Endothelial cell of umbilical vein (primary cell): ENCODE measurements at regions not wholly inside any gene's neighbourhood (a gene's known extent, or its start where the extent isn't known, plus 50 kb on each side); places are given as distances from the start of the nearest gene placed in this dataset.

Source experiments
- BruUV-seq: library from RNA; stranded (reverse); fragments of 400-500 nt; replicated peaks from 2 replicates; lab custom pipeline; 2021; lab: Mats Ljungman, UMichigan
- CTCF ChIA-PET: fragments of 300-600, 350-600 bp; sonication (Branson Sonifier 250); formaldehyde crosslinking; loops from one replicate; lab custom pipeline; 2021; ENCODE audit warnings: antibody characterized with exemption, inconsistent platforms; lab: Charles Lee
- POLR2A ChIA-PET: fragments of 300-600, 350-600 bp; sonication (Branson Sonifier 250); formaldehyde crosslinking; loops from one replicate; lab custom pipeline; 2021; ENCODE audit warnings: antibody characterized with exemption, inconsistent platforms; lab: Charles Lee
- DNase-seq: peaks from one replicate; pipeline ENCODE4 v3.0.0-alpha.2; 2011; ENCODE audit warnings: low read depth, low spot score
- FAIRE-seq: peaks from 2 replicates; lab custom pipeline; 2011; peaks lifted over from hg19 to GRCh38; lab: Jason Lieb, UNC
- H2AFZ ChIP-seq: 2 replicates; pipeline ENCODE4 v1.6.0; 2012; ENCODE audit warnings: low read depth, low read length, control low read depth, inconsistent platforms
- H3K27ac ChIP-seq: 2 replicates; pipeline ENCODE4 v1.5.1; 2011; ENCODE audit warnings: low read depth, mild to moderate bottlenecking, control low read depth, low read length, moderate library complexity; ENCODE audit not compliant: insufficient read depth
- H3K27me3 ChIP-seq, 2 experiments: 2 replicates each; pipeline versions ENCODE4 v1.6.0 to v1.6.1; 2011; ENCODE audit warnings: low read length in 2 of 2, mixed read lengths in 1 of 2; ENCODE audit not compliant: control insufficient read depth in 2 of 2, insufficient read depth in 2 of 2
- H3K36me3 ChIP-seq, 2 experiments: 2 replicates in 1 of 2; 3 replicates in 1 of 2; pipeline ENCODE4 v1.5.1; 2011; ENCODE audit warnings: low read length in 2 of 2, mild to moderate bottlenecking in 1 of 2, moderate library complexity in 1 of 2; ENCODE audit not compliant: control insufficient read depth in 2 of 2, insufficient read depth in 2 of 2; ENCODE audit errors: extremely low read depth in 1 of 2
- H3K4me1 ChIP-seq: 3 replicates; pipeline ENCODE4 v1.5.1; 2011; ENCODE audit warnings: mild to moderate bottlenecking, low read length; ENCODE audit not compliant: control insufficient read depth, insufficient read depth; ENCODE audit errors: extremely low read depth
- H3K4me2 ChIP-seq: 2 replicates; pipeline ENCODE4 v1.6.1; 2011; ENCODE audit warnings: low read length, control low read depth, mixed read lengths; ENCODE audit not compliant: insufficient read depth
- H3K4me3 ChIP-seq, 3 experiments: fragments of 200-600 bp in 1 of 3; sonication (generic), shearing (Covaris generic) in 1 of 3; replicated peaks in 1 of 3; 2 replicates each; pipeline ENCODE4 v1.5.1; 2011 to 2016; ENCODE audit warnings: control low read depth in 3 of 3, low read length in 3 of 3, mild to moderate bottlenecking in 2 of 3, inconsistent platforms in 1 of 3, low read depth in 1 of 3, moderate library complexity in 1 of 3; ENCODE audit not compliant: insufficient read depth in 1 of 3
- H3K79me2 ChIP-seq: 2 replicates; pipeline ENCODE4 v1.6.0; 2012; ENCODE audit warnings: low read length, inconsistent platforms; ENCODE audit not compliant: control insufficient read depth, insufficient read depth
- H3K9ac ChIP-seq: replicated peaks from 2 replicates; pipeline ENCODE3; 2011; ENCODE audit warnings: low read length, control low read depth; ENCODE audit not compliant: insufficient read depth; ENCODE audit errors: extremely low read depth
- H3K9me1 ChIP-seq: replicated peaks from 3 replicates; pipeline ENCODE4 v1.6.0; 2011; ENCODE audit warnings: mild to moderate bottlenecking, low read length; ENCODE audit not compliant: control insufficient read depth, insufficient read depth; ENCODE audit errors: extremely low read depth
- H3K9me3 ChIP-seq: replicated peaks from 2 replicates; pipeline ENCODE4 v1.5.1; 2012; ENCODE audit warnings: low read length, inconsistent platforms; ENCODE audit not compliant: control insufficient read depth, insufficient read depth
- H4K20me1 ChIP-seq: replicated peaks from 2 replicates; pipeline ENCODE3; 2011; ENCODE audit warnings: mild to moderate bottlenecking, low read length; ENCODE audit not compliant: control insufficient read depth, insufficient read depth; ENCODE audit errors: extremely low read depth
- EZH2 ChIP-seq: IDR thresholded peaks from 2 replicates; pipeline ENCODE4 v1.6.1; 2012; ENCODE audit warnings: borderline replicate concordance, low read depth, mild to moderate bottlenecking, moderate library complexity, low read length, inconsistent platforms; ENCODE audit not compliant: severe bottlenecking
- FOS ChIP-seq: IDR thresholded peaks from 2 replicates; pipeline ENCODE4 v1.6.1; 2011; ENCODE audit warnings: mild to moderate bottlenecking, low read length, moderate library complexity, borderline replicate concordance; ENCODE audit not compliant: insufficient read depth
- GATA2 ChIP-seq: IDR thresholded peaks from 2 replicates; pipeline ENCODE4 v1.7.0; 2011; ENCODE audit warnings: low read depth, mild to moderate bottlenecking, moderate library complexity, mixed read lengths, low read length; ENCODE audit not compliant: insufficient read length, insufficient read depth
- JUN ChIP-seq: IDR thresholded peaks from 2 replicates; pipeline ENCODE4 v1.6.1; 2011; ENCODE audit warnings: borderline replicate concordance, low read depth; ENCODE audit not compliant: insufficient read length, insufficient read depth
- MYC ChIP-seq: IDR thresholded peaks from one replicate; pipeline ENCODE4 v1.6.1; 2011; ENCODE audit warnings: mild to moderate bottlenecking, low read depth, low read length
- POLR2A ChIP-seq: IDR thresholded peaks from 2 replicates; pipeline ENCODE4 v1.6.1; 2012; ENCODE audit warnings: low read depth, mild to moderate bottlenecking, control low read depth, low read length
- POLR2AphosphoS5 ChIP-seq: IDR thresholded peaks from 2 replicates; pipeline ENCODE4 v1.6.1; 2012; ENCODE audit warnings: low read depth, mild to moderate bottlenecking, control low read depth, low read length, moderate library complexity; ENCODE audit not compliant: insufficient read depth
- dilution Hi-C: fragments of 300-500 bp; cut with MboI; formaldehyde crosslinking; loops from one replicate; pipeline ENCODE4 v1.15.0; 2019; ENCODE audit warnings: low sequenced_read_pairs; ENCODE audit not compliant: extremely low pct_ligation_motif_present
- intact Hi-C: fragments of 100-400 bp; cut with micrococcal nuclease; formaldehyde crosslinking; loops from one replicate; pipeline ENCODE4 v1.10.0; 2022
- TF ChIP-seq, protein P1 (sequence below): IDR thresholded peaks from 2 replicates; pipeline ENCODE4 v1.6.1; 2011; ENCODE audit not compliant: insufficient read depth, insufficient read length
- TF ChIP-seq, protein P2 (sequence below), 2 donors: IDR thresholded peaks; 1 replicate in 1 of 2; 2 replicates in 1 of 2; pipeline ENCODE4 v1.5.1; 2011; ENCODE audit warnings: low read length in 2 of 2, mild to moderate bottlenecking in 2 of 2, moderate library complexity in 2 of 2, control low read depth in 1 of 2, inconsistent platforms in 1 of 2, low read depth in 1 of 2; ENCODE audit not compliant: insufficient read depth in 1 of 2; ENCODE audit errors: extremely low read depth in 1 of 2

- no peaks in the 10 kb centered on the region for H3K9me3 ChIP-seq
- no peak for FAIRE-seq
- ChIA-PET CTCF (no interaction called here), POLR2A (no interaction called here)
- no peaks in the 10 kb centered on the region for H3K27me3 ChIP-seq
- dilution Hi-C loops (no loop called here), intact Hi-C loops (no loop called here)
- H2AFZ ChIP-seq: no peak overlapping the region
- H3K4me3 ChIP-seq: no peak overlapping the region
- no peaks in the 10 kb centered on the region for H3K4me1 ChIP-seq
- no peak overlapping the region for H3K4me2 ChIP-seq
- no peaks in the 10 kb centered on the region for H3K79me2 ChIP-seq
- no peaks in the 10 kb centered on the region for H3K36me3 ChIP-seq
- no peaks in the 10 kb centered on the region for H4K20me1 ChIP-seq
- no TSS peak for BruUV-seq
- no peak overlapping the region for H3K27ac ChIP-seq
- TF ChIP-seq EZH2: no peak
- TF ChIP-seq JUN: no peak
- no peak for TF ChIP-seq POLR2A
- TF ChIP-seq GATA2: no peak
- TF ChIP-seq POLR2AphosphoS5: no peak
- TF ChIP-seq, protein P1, sequence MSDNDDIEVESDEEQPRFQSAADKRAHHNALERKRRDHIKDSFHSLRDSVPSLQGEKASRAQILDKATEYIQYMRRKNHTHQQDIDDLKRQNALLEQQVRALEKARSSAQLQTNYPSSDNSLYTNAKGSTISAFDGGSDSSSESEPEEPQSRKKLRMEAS: no peak
- TF ChIP-seq, protein P2, sequence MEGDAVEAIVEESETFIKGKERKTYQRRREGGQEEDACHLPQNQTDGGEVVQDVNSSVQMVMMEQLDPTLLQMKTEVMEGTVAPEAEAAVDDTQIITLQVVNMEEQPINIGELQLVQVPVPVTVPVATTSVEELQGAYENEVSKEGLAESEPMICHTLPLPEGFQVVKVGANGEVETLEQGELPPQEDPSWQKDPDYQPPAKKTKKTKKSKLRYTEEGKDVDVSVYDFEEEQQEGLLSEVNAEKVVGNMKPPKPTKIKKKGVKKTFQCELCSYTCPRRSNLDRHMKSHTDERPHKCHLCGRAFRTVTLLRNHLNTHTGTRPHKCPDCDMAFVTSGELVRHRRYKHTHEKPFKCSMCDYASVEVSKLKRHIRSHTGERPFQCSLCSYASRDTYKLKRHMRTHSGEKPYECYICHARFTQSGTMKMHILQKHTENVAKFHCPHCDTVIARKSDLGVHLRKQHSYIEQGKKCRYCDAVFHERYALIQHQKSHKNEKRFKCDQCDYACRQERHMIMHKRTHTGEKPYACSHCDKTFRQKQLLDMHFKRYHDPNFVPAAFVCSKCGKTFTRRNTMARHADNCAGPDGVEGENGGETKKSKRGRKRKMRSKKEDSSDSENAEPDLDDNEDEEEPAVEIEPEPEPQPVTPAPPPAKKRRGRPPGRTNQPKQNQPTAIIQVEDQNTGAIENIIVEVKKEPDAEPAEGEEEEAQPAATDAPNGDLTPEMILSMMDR (IDR thresholded peaks at IDR 0.05; ENCODE audit: extremely low read depth in 1 of 2, insufficient read depth in 1 of 2, low read depth in 1 of 2, low read length in 2 of 2): no peak
- no peak for TF ChIP-seq MYC
- TF ChIP-seq FOS: no peak
- H3K9ac ChIP-seq: no peak overlapping the region
- DNase-seq: no peak
- H3K9me1 ChIP-seq: no peaks in the 10 kb centered on the region
These were observed 356.9 kb downstream of the DSEL start for GRCh38 chr18:67159662-67160061.
